GM19438 (cell line): ENCODE measurements at regions not wholly inside any gene's neighbourhood (a gene's known extent, or its start where the extent isn't known, plus 50 kb on each side); places are given as distances from the start of the nearest gene placed in this dataset.

ENCODE experiments used
- ATAC-seq: cut with Tn5 transposase; IDR thresholded peaks from one replicate; pipeline ENCODE4 v1.9.1; 2021; ENCODE audit warnings: low read depth; ENCODE audit not compliant: unreplicated experiment

DNA sequence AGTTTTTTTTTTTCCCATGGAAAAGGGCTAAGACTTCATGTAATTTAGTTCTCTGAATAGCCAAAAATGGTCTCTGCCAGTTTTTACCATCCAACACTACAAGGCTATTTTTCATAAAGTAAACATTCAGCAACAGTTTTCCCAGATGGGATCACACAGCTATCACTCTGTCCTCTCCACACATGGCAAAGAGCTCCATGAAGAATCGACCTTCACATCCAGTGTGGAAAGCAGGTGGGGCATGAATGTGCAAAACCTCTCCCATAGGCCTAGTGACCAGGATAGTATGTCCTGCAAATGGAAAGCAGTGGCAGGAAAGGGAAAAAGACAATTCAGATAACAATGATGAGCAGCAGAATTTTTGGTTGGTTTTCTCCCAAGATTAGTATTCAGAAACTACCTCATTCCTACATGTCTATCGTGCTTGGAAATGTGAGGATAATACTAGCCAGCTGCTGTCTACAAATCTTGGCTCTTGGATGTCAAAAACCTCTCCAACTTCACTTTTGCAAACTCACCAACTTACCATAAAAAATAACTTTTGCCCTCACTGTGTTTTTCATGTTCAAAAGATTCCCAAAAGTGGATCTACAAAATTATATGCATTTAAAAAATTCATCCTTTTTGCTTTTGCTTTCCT is 159.7 kb upstream of the MCHR2 start:
- no peak for ATAC-seq

DNA sequence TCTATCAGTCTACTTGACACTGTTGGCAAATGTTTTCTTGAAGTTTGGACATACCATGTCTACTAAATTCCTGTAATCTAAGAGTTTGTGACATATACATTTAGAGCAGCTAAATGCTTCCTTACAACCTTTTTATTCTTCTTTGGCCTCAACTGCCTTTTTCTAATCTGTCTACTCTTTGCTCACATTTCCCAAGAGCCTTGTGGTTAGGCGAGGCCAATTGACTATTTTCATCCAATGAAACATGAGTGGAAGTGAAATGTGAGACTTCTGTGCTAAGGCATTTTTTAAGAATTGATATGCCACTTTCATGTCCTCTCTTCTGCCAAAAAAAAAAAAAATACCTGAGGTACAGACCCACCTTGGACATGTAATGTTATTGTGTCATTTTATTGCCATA is 158.2 kb upstream of the MCHR2 start:
- ATAC-seq = no peak

DNA sequence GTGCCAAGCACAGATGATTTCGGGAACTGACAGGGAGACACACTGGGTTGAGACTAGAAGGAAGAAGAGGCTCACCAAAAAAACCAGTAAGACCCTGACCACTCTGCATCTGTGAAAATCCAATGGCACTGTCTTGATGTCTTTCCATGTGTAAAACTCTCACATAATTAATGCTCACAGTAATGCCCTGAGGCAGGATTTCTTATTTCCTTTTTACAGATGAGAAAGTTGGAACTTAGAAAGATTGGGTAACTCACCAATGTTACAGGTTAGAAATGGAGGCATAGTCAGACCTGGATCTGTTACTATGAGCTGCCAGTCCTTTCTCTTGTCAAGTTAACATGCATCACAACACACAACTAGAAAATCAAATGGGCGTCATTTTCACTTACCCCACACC is 151.0 kb upstream of the MCHR2 start:
- no peak for ATAC-seq

- no peak for ATAC-seq
Observed at GRCh38 chr6:100138346-100139022, 144.5 kb upstream of the MCHR2 start.

- no peak for ATAC-seq
Observed at GRCh38 chr6:100137759-100138158, 143.7 kb upstream of the MCHR2 start.

- no peak for ATAC-seq
Observed at GRCh38 chr6:100136590-100136989, 142.6 kb upstream of the MCHR2 start.

DNA sequence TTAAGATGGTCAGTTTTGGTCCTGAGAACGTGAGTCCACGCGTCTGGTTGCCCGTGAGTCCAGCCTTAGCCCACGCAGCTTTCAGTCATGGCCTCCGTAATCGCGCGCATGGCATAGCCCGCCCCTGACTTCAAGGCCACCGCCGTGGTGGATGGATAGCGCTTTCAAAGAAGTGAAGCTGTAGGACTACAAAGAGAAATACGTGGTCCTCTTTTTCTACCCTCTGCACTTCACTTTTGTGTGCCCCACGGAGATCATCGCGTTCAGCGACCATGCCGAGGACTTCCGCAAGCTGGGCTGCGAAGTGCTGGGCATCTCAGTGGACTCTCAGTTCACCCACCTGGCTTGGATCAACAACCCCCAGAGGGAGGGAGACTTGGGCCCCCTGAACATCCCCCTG is 142.0 kb upstream of the MCHR2 start:
- no peak for ATAC-seq

DNA sequence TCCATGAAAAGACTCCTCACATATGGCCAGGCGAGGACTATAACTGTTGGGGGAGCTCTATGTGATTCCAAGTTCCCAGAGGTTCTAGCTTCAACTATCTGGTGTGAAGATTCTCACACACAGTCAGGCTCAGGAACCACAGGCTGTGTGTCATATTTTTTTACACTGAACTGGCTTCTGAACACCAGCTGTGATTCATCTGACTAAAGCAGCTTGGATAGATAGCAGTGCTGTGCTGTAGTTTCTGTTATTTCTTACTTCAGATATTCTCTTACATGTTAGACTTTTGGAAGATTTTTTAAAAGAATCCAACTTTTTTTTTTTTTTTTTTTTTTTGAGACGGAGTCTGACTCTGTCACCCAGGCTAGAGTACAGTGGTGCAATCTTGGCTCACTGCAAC is 140.7 kb upstream of the MCHR2 start:
- no peak for ATAC-seq

GRCh38 chr6:100134297-100134696 is 140.3 kb upstream of the MCHR2 start:
- no peak for ATAC-seq

GRCh38 chr6:100132005-100132404 is 138.0 kb upstream of the MCHR2 start:
- no peak for ATAC-seq

DNA sequence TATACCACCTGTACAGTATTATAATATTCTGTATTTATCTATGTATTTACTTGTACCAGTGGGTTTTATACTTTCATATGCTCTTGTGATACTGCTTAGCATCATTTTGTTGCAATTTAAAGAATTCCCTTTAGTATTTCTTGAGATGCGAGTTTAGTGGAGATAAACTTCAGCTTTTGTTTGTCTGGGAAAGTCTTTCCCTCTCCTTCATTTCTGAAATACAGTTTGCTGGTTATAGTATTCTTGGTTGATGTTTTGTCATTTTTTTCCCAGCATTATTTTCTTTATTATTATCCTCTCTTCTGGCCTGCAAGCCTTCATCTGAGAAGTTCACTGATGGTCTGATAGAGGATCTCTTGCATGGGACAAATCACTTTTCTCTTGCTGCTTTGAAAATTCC is 136.6 kb upstream of the MCHR2 start:
- ATAC-seq = no peak

DNA sequence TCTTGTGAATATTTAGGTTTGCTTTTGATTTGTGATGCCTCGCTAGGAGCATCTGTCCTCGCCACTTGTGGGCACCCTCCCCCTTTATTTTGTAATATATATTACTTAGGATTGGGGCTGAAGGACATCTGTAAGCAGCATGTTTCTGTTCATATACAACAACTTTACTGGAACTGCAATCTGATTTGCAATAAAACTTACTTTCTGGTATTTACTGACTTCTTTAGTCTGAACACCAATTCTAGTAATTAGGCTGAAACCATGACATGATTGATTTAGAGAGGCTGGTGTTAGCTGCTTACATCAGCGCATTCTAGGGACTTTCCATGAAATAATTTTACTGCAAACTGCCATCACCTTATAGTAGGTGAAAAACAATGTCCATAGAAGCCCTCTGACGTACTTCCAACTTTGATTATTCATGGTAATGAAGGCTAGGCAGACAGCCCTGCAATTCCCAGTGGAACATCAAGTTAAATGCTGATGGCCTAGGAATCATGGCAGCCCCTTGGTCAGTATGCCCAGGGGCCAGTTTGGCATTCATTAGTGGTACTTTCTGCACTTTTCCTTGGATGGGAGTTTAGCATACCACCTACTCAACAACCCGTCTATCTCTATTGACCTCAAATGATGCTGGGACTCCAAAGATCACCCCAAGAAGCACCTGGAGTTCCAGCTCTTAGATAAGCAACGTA is 132.9 kb upstream of the MCHR2 start:
- ATAC-seq = no peak

- no peak for ATAC-seq
Observed at GRCh38 chr6:100121854-100122609, 128.0 kb upstream of the MCHR2 start.

DNA sequence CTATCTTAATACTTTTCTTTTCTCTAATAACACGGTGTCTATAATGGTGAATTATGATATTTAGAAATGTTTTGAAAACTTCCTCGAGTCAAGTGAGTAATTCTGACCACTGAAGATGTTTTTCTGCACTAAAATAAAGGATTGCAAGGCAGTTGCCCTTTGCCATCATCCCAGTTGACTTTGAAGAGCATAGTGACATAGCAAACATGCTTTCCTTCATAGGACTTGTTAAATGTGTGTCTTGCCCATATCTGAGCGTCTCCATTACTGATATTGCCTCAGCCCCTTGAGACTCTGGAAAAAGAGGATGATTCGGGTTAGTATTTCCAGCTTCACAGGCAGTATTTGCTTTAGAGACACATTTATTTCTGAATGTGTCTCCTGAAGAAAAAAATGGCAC is 125.2 kb upstream of the MCHR2 start:
- ATAC-seq = no peak

DNA sequence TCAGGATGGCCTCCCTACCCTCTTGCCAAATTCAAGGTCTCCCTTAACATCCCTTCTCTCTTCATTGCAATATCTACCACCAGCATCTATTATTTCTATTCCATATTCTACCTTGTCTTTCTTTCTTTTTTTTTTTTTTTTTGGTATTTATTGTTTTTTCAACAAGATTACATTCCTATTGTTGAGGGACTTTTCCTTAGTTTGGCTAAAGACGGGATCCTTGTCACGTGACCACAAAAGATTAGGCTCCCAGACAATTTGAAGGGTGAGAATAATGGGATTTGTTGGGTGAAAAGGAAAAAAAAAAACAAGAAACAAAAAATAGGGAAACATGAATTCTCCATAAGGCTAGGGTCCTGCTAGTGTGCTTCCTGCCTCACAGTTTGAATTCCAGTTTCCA is 124.3 kb upstream of the MCHR2 start:
- ATAC-seq = no peak

DNA sequence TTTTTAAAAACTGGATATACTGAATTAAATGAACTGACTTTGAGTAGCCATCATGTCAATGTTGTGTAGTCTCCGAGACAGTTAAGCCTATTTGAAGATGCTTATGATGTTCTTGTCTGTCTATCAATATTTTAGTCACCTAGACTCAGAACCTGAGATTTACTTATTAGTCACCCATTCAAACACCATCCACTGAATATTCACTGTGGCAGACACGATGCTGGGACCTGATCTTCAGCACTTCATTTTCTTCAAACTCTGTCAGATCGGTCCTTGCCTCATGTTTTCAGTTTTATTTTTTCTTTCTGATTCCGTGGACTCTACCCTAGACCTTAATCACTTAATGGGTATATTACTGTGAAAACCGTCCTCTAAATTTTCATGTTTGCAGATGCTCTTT is 123.7 kb upstream of the MCHR2 start:
- no peak for ATAC-seq

- peak; percentile 71 for ATAC-seq
Observed at GRCh38 chr6:100116411-100117194, 122.6 kb upstream of the MCHR2 start.

- ATAC-seq = no peak
Observed at GRCh38 chr6:100115407-100116101, 121.5 kb upstream of the MCHR2 start.

- no peak for ATAC-seq
Observed at GRCh38 chr6:100112855-100113508, 119.0 kb upstream of the MCHR2 start.
